Heart left ventricle (tissue), 16 donors: ENCODE measurements at regions not wholly inside any gene's neighbourhood (a gene's known extent, or its start where the extent isn't known, plus 50 kb on each side); places are given as distances from the start of the nearest gene placed in this dataset.

Experiments
- ATAC-seq, 4 donors: fragments of 200-7000 bp; cut with Tn5 transposase; one replicate each; pipeline ENCODE4 v1.9.1; 2020 to 2022; ENCODE audit warnings: moderate library complexity in 4 of 4, mild to moderate bottlenecking in 3 of 4, moderate number of reproducible peaks in 1 of 4
- DNase-seq, 5 donors: peaks; one replicate each; pipeline ENCODE4 v3.0.0-alpha.2; 2020
- H3K27ac ChIP-seq, 12 donors: fragments of 200-600 bp; sonication (generic) in 4 of 12; one replicate each; pipeline versions ENCODE4 v1.5.0 to v1.8.0; 2016 to 2022; ENCODE audit warnings: mild to moderate bottlenecking in 2 of 12
- H3K27me3 ChIP-seq, 9 donors: fragments of 200-600 bp; sonication (generic) in 2 of 9; one replicate each; pipeline versions ENCODE4 v1.5.1 to v1.8.0; 2016 to 2022; ENCODE audit warnings: mild to moderate bottlenecking in 3 of 9
- H3K36me3 ChIP-seq, 9 donors: fragments of 200-600 bp; sonication (generic) in 2 of 9; one replicate each; pipeline versions ENCODE4 v1.5.0 to v1.8.0; 2018 to 2022; ENCODE audit warnings: mild to moderate bottlenecking in 2 of 9
- H3K4me1 ChIP-seq, 12 donors: fragments of 200-600 bp; sonication (generic) in 4 of 12; one replicate each; pipeline versions ENCODE4 v1.5.0 to v1.8.0; 2016 to 2022; ENCODE audit warnings: mild to moderate bottlenecking in 3 of 12
- H3K4me3 ChIP-seq, 12 donors: fragments of 200-600 bp; sonication (generic) in 4 of 12; one replicate each; pipeline versions ENCODE4 v1.5.0 to v1.8.0; 2017 to 2022; ENCODE audit warnings: mild to moderate bottlenecking in 9 of 12, moderate library complexity in 4 of 12
- H3K9me3 ChIP-seq, 12 donors: fragments of 200-600 bp; sonication (generic) in 4 of 12; one replicate each; pipeline versions ENCODE4 v1.5.0 to v1.8.0; 2016 to 2022; ENCODE audit warnings: mild to moderate bottlenecking in 1 of 12
- CTCF ChIP-seq, 12 donors: fragments of 200-600 bp; sonication (generic) in 4 of 12; IDR thresholded peaks; one replicate each; pipeline versions ENCODE4 v1.5.0 to v1.8.0; 2018 to 2022; ENCODE audit warnings: antibody characterized with exemption in 12 of 12, mild to moderate bottlenecking in 5 of 12
- POLR2A ChIP-seq, 2 donors: fragments of 450-650 bp; IDR thresholded peaks; one replicate each; pipeline ENCODE4 v1.6.1; 2017; ENCODE audit warnings: antibody characterized with exemption in 2 of 2, mild to moderate bottlenecking in 2 of 2, moderate library complexity in 2 of 2
- WGBS, 4 donors: extraction: QIAGEN DNeasy Blood & Tissue Kit in 2 of 4; methylation state at CpG; one replicate each; pipeline versions ENCODE4 v1.1.5 to v1.1.7; 2013 to 2018; 5-methylcytosine and 5-hydroxymethylcytosine counted together
- intact Hi-C, 10 donors: fragments of 100-400 bp; cut with DNase I; formaldehyde crosslinking; loops; one replicate each; pipeline versions ENCODE4 v1.11.1 to v1.14.2; 2022
- donor health status: ischemic (EF 13 %, LVEDD 7.1; RV severe dilation, severe dysfunction).
- donor health status: healthy with polysubstance abuse.
- donor health status: DM: no; HTN: yes; CAD: no.
- donor health status: DM: no; HTN: no; CAD: no.
- donor health status: ischemic (EF 25% LVEDD 6.9; RV normal size, moderate dysfunction).
- donor health status: ischemic (EF 25% LVEDD 5.7; RV mildly dilated, moderate dysfunction).
- donor health status: healthy.
- donor health status: DM: yes; HTN: yes; CAD: no.
- donor health status: ischemic (EF 35%, LVEDD 5.7; RV mildly dilated, moderate dysfunction).
- donor health status: nonischemic (EF 11% LVEDD 7.7; RV severe dilation, severe dysfunction).
- donor health status: DM: yes; HTN: yes; CAD: no.
- donor health status: PGD.
- donor health status: ischemic (EF 29% LVEDD 5.4; RV normal size, mild dysfunction).
- donor health status: nonischemic (EF 23%, LVEDD 6.1; RV moderate dilation, normal function).

- DNase-seq, result no peak
- H3K36me3 ChIP-seq, result no peaks in the 10 kb centered on the region
- WGBS, 4 donors, result 94 to 96% (median 95%) methylated on average over 7 of the region's 7 CpGs
- no peak overlapping the region for H3K27ac ChIP-seq
- no peak overlapping the region for H3K4me3 ChIP-seq
- no peak for ATAC-seq
- TF ChIP-seq POLR2A (IDR thresholded peaks at IDR 0.05), result no peak
- TF ChIP-seq CTCF (IDR thresholded peaks at IDR 0.05), result no peak
- H3K27me3 ChIP-seq, result peaks cover 0 to 6% (median 0%) of the 10 kb centered on the region in 9 donors
- no peaks in the 10 kb centered on the region for H3K9me3 ChIP-seq
- peaks cover 0 to 22% (median 0%) of the 10 kb centered on the region in 12 donors for H3K4me1 ChIP-seq
- intact Hi-C loops, result no loop called here
These were observed 310.7 kb downstream of the PLPP3 start for GRCh38 chr1:56268519-56269140.

GRCh38 chr1:56267611-56268010, 311.8 kb downstream of the PLPP3 start:
- TF ChIP-seq CTCF (IDR thresholded peaks at IDR 0.05) (no peak), POLR2A (IDR thresholded peaks at IDR 0.05) (no peak)
- no peak for ATAC-seq
- peaks cover 0 to 22% (median 0%) of the 10 kb centered on the region in 12 donors for H3K4me1 ChIP-seq
- no peak overlapping the region for H3K4me3 ChIP-seq
- H3K27me3 ChIP-seq, result peaks cover 0 to 6% (median 0%) of the 10 kb centered on the region in 9 donors
- intact Hi-C loops, result no loop called here
- WGBS, 4 donors, result 90 to 99% (median 96%) methylated on average over 2 of the region's 2 CpGs
- no peaks in the 10 kb centered on the region for H3K36me3 ChIP-seq
- no peak for DNase-seq
- no peaks in the 10 kb centered on the region for H3K9me3 ChIP-seq
- no peak overlapping the region for H3K27ac ChIP-seq

GRCh38 chr1:56266359-56266758, 313.0 kb downstream of the PLPP3 start:
- Histone ChIP-seq H3K9me3 (no peaks in the 10 kb centered on the region), H3K27me3 (peaks cover 0 to 6% (median 0%) of the 10 kb centered on the region in 9 donors), H3K4me3 (no peak overlapping the region), H3K36me3 (no peaks in the 10 kb centered on the region), H3K27ac (peak overlapping the region in 1 of 12 donors; percentile 24), H3K4me1 (peaks cover 0 to 22% (median 0%) of the 10 kb centered on the region in 12 donors)
- TF ChIP-seq CTCF (IDR thresholded peaks at IDR 0.05) (no peak), POLR2A (IDR thresholded peaks at IDR 0.05) (no peak)
- intact Hi-C loops, result no loop called here
- ATAC-seq, result peak in 2 of 4 donors; percentile 43 to 52
- 44 to 62% (median 50%) methylated on average over 3 of the region's 3 CpGs for WGBS, 4 donors
- DNase-seq, result no peak

- TF ChIP-seq CTCF (IDR thresholded peaks at IDR 0.05) (no peak), POLR2A (IDR thresholded peaks at IDR 0.05) (no peak)
- no peak overlapping the region for H3K4me3 ChIP-seq
- no peak overlapping the region for H3K27ac ChIP-seq
- DNase-seq, result no peak
- peaks cover 0 to 6% (median 0%) of the 10 kb centered on the region in 9 donors for H3K27me3 ChIP-seq
- H3K4me1 ChIP-seq, result peaks cover 0 to 22% (median 0%) of the 10 kb centered on the region in 12 donors
- intact Hi-C loops, result no loop called here
- H3K9me3 ChIP-seq, result peaks cover 0 to 9% (median 4%) of the 10 kb centered on the region in 12 donors
- ATAC-seq, result no peak
- H3K36me3 ChIP-seq, result no peaks in the 10 kb centered on the region
These were observed 314.1 kb downstream of the PLPP3 start for GRCh38 chr1:56265216-56265615.
